OCI-LY1 (cell line): ENCODE measurements at regions not wholly inside any gene's neighbourhood (a gene's known extent, or its start where the extent isn't known, plus 50 kb on each side); places are given as distances from the start of the nearest gene placed in this dataset.

Source experiments
- CTCF ChIP-seq: fragments of 200-600 bp; sonication (generic), shearing (Covaris generic); IDR thresholded peaks from 2 replicates; pipeline ENCODE4 v1.5.1; 2017; ENCODE audit warnings: mild to moderate bottlenecking, antibody characterized with exemption, low read length, moderate library complexity, mixed read lengths
- EZH2 ChIP-seq: fragments of 200-600 bp; sonication (generic), shearing (Covaris generic); IDR thresholded peaks from 2 replicates; pipeline ENCODE4 v1.8.0; 2017; ENCODE audit warnings: borderline replicate concordance, mixed run types, mild to moderate bottlenecking, antibody characterized with exemption, low read length, moderate library complexity, mixed read lengths

GRCh38 chr1:112791723-112792104 lies 76.6 kb upstream of the PPM1J start:
- TF ChIP-seq CTCF (no peak), EZH2 (no peak)
